Natural killer cell (primary cell): ENCODE measurements at regions not wholly inside any gene's neighbourhood (a gene's known extent, or its start where the extent isn't known, plus 50 kb on each side); places are given as distances from the start of the nearest gene placed in this dataset.

Source experiments
- ATAC-seq, 3 donors: fragments of 150-1000 bp in 2 of 3; fragments of 200-7000 bp in 1 of 3; cut with Tn5 transposase; 1 replicate in 1 of 3; 2 replicates in 2 of 3; pipeline ENCODE4 v1.10.0; 2021; ENCODE audit warnings: mild to moderate bottlenecking in 2 of 3, moderate library complexity in 2 of 3
- DNase-seq, 2 donors: peaks; one replicate each; pipeline versions ENCODE4 v3.0.0 to v3.0.0-alpha.2; 2013 to 2021; ENCODE audit warnings: mixed read lengths in 1 of 2
- H3K27ac ChIP-seq: one replicate; pipeline ENCODE4 v1.5.1; 2013; ENCODE audit warnings: mild to moderate bottlenecking, low read length
- H3K27me3 ChIP-seq: one replicate; pipeline ENCODE4 v1.6.1; 2013; ENCODE audit warnings: low read length; ENCODE audit not compliant: control insufficient read depth, insufficient read depth
- H3K36me3 ChIP-seq: one replicate; pipeline ENCODE4 v1.6.1; 2013; ENCODE audit warnings: low read length; ENCODE audit not compliant: control insufficient read depth, insufficient read depth
- H3K4me1 ChIP-seq: one replicate; pipeline ENCODE4 v1.6.1; 2013; ENCODE audit warnings: low read length; ENCODE audit not compliant: control insufficient read depth, insufficient read depth
- H3K4me3 ChIP-seq: one replicate; pipeline ENCODE4 v1.5.1; 2013; ENCODE audit warnings: low read length
- H3K9me3 ChIP-seq: one replicate; pipeline ENCODE4 v1.6.1; 2013; ENCODE audit warnings: low read length; ENCODE audit not compliant: control insufficient read depth, insufficient read depth
- H3K27ac Mint-ChIP-seq, 2 donors: one replicate each; pipeline ENCODE4 v1.8.0; 2022; ENCODE audit warnings: mild to moderate bottlenecking in 2 of 2, mixed read lengths in 2 of 2, moderate library complexity in 1 of 2
- H3K27me3 Mint-ChIP-seq, 2 donors: one replicate each; pipeline ENCODE4 v1.8.0; 2022; ENCODE audit warnings: low read depth in 2 of 2, mixed read lengths in 2 of 2
- H3K36me3 Mint-ChIP-seq: one replicate; pipeline ENCODE4 v1.8.0; 2022; ENCODE audit warnings: mixed read lengths
- H3K4me1 Mint-ChIP-seq, 2 donors: one replicate each; pipeline ENCODE4 v1.8.0; 2022; ENCODE audit warnings: mixed read lengths in 2 of 2
- H3K4me3 Mint-ChIP-seq: one replicate; pipeline ENCODE4 v1.8.0; 2022; ENCODE audit warnings: mild to moderate bottlenecking, moderate library complexity, mixed read lengths
- H3K9me3 Mint-ChIP-seq, 2 donors: one replicate each; pipeline ENCODE4 v1.8.0; 2022; ENCODE audit warnings: mixed read lengths in 2 of 2
- WGBS: methylation state at CpG from one replicate; pipeline ENCODE4 v1.1.7; 2013; ENCODE audit warnings: missing lambda C conversion rate; ENCODE audit not compliant: insufficient coverage; 5-methylcytosine and 5-hydroxymethylcytosine counted together
- intact Hi-C: fragments of 100-400 bp; cut with micrococcal nuclease; formaldehyde crosslinking; loops from one replicate; pipeline ENCODE4 v1.14.2; 2022
- TF ChIP-seq, protein P1 (sequence below): fragments of 200-600 bp; IDR thresholded peaks from one replicate; pipeline ENCODE4 v1.8.0; 2022; ENCODE audit warnings: antibody characterized with exemption

- no peaks in the 10 kb centered on the region for H3K27me3 Mint-ChIP-seq
- no peaks in the 10 kb centered on the region for H3K4me1 ChIP-seq
- H3K36me3 ChIP-seq: no peaks in the 10 kb centered on the region
- H3K9me3 Mint-ChIP-seq: peaks cover 6 to 11% of the 10 kb centered on the region in 2 donors
- H3K9me3 ChIP-seq: no peaks in the 10 kb centered on the region
- H3K4me3 Mint-ChIP-seq: no peak overlapping the region
- H3K27ac ChIP-seq: no peak overlapping the region
- no peaks in the 10 kb centered on the region for H3K27me3 ChIP-seq
- no peak overlapping the region for H3K27ac Mint-ChIP-seq
- no peak overlapping the region for H3K4me3 ChIP-seq
- TF ChIP-seq, protein P1, sequence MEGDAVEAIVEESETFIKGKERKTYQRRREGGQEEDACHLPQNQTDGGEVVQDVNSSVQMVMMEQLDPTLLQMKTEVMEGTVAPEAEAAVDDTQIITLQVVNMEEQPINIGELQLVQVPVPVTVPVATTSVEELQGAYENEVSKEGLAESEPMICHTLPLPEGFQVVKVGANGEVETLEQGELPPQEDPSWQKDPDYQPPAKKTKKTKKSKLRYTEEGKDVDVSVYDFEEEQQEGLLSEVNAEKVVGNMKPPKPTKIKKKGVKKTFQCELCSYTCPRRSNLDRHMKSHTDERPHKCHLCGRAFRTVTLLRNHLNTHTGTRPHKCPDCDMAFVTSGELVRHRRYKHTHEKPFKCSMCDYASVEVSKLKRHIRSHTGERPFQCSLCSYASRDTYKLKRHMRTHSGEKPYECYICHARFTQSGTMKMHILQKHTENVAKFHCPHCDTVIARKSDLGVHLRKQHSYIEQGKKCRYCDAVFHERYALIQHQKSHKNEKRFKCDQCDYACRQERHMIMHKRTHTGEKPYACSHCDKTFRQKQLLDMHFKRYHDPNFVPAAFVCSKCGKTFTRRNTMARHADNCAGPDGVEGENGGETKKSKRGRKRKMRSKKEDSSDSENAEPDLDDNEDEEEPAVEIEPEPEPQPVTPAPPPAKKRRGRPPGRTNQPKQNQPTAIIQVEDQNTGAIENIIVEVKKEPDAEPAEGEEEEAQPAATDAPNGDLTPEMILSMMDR: no peak
- no peaks in the 10 kb centered on the region for H3K4me1 Mint-ChIP-seq
- no peak for ATAC-seq
- H3K36me3 Mint-ChIP-seq: no peaks in the 10 kb centered on the region
- intact Hi-C loops: no loop called here
- DNase-seq: no peak
- 71% methylated on average over 3 of the region's 3 CpGs for WGBS
Measured at GRCh38 chr2:138324068-138324771, 177.3 kb upstream of the SPOPL start.

DNA sequence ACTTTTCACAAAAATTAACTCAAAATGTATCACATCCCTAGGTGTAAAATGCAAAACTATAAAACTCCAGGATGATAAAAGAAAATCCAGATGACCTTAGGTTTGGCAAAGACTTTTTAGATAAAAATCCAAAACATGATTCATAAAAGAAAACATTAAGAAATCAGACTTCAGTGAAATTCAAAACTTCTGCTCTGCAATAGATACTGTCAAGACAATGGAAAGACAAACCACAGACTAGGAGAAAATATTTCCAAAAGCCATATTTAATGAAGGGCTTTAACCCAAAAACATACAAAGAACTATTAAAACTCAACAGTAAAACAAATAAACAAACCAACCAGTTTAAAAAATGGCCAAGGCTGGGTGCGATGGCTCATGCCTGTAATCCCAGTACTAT is 173.6 kb upstream of the SPOPL start:
- DNase-seq (no peak), ATAC-seq (no peak)
- no peak overlapping the region for H3K4me3 Mint-ChIP-seq
- H3K27me3 Mint-ChIP-seq: no peaks in the 10 kb centered on the region
- WGBS: 94% methylated on average over 1 of the region's 1 CpG
- H3K36me3 Mint-ChIP-seq: no peaks in the 10 kb centered on the region
- peaks cover 11 to 14% of the 10 kb centered on the region in 2 donors for H3K9me3 Mint-ChIP-seq
- H3K27ac Mint-ChIP-seq: no peak overlapping the region
- Histone ChIP-seq H3K27ac (no peak overlapping the region), H3K36me3 (no peaks in the 10 kb centered on the region), H3K4me3 (no peak overlapping the region), H3K27me3 (no peaks in the 10 kb centered on the region), H3K4me1 (no peaks in the 10 kb centered on the region), H3K9me3 (no peaks in the 10 kb centered on the region)
- no peaks in the 10 kb centered on the region for H3K4me1 Mint-ChIP-seq
- intact Hi-C loops: no loop called here
- TF ChIP-seq, protein P1: no peak

GRCh38 chr2:138329162-138329561 is 172.4 kb upstream of the SPOPL start:
- ATAC-seq (no peak), DNase-seq (no peak)
- no peaks in the 10 kb centered on the region for H3K4me1 ChIP-seq
- Mint-ChIP-seq H3K4me1 (no peaks in the 10 kb centered on the region), H3K36me3 (no peaks in the 10 kb centered on the region), H3K27ac (no peak overlapping the region), H3K4me3 (no peak overlapping the region), H3K9me3 (peaks cover 11 to 14% of the 10 kb centered on the region in 2 donors), H3K27me3 (no peaks in the 10 kb centered on the region)
- WGBS: 92% methylated on average over 1 of the region's 3 CpGs
- no peak overlapping the region for H3K27ac ChIP-seq
- no peak overlapping the region for H3K4me3 ChIP-seq
- H3K27me3 ChIP-seq: no peaks in the 10 kb centered on the region
- intact Hi-C loops: no loop called here
- H3K36me3 ChIP-seq: no peaks in the 10 kb centered on the region
- TF ChIP-seq, protein P1: no peak
- H3K9me3 ChIP-seq: no peaks in the 10 kb centered on the region

DNA sequence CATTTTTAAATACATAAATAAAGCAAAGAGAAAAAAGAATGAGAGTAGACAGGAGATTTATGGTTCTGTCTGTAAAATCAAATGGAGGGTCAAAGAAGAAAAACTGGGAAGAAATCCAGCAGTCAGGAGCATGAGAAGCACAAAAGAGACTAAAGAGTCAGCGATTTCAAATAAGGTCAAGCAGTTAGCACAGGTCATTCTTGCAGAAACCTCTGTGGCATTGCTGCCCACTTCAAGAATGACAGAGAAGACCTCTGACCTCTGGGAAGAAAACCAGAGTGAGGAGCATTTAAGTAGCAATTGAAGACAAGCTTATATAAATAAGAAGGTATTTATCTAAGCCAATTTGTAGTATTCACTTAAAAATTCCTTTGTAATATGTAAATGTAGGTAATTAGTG is 172.0 kb upstream of the SPOPL start:
- H3K27ac Mint-ChIP-seq: no peak overlapping the region
- H3K4me3 Mint-ChIP-seq: no peak overlapping the region
- H3K27me3 ChIP-seq: no peaks in the 10 kb centered on the region

More for the DNA sequence above, 172.0 kb upstream of the SPOPL start:
- Histone ChIP-seq H3K27ac (no peak overlapping the region), H3K4me1 (no peaks in the 10 kb centered on the region), H3K36me3 (no peaks in the 10 kb centered on the region), H3K9me3 (no peaks in the 10 kb centered on the region), H3K4me3 (no peak overlapping the region)
- Mint-ChIP-seq H3K27me3 (no peaks in the 10 kb centered on the region), H3K4me1 (no peaks in the 10 kb centered on the region), H3K36me3 (no peaks in the 10 kb centered on the region), H3K9me3 (peaks cover 11 to 13% of the 10 kb centered on the region in 2 donors)
- 72% methylated on average over 1 of the region's 1 CpG for WGBS
- DNase-seq (no peak), ATAC-seq (no peak)
- intact Hi-C loops: no loop called here
- TF ChIP-seq, protein P1: no peak
